H1 (cell line): ENCODE measurements at regions not wholly inside any gene's neighbourhood (a gene's known extent, or its start where the extent isn't known, plus 50 kb on each side); places are given as distances from the start of the nearest gene placed in this dataset.

Experiments used
- CTCF ChIA-PET: fragments of 300-600 bp; sonication (Branson Sonifier 250); formaldehyde crosslinking; loops from one replicate; lab custom pipeline; 2021; ENCODE audit not compliant: partially characterized antibody; lab: Charles Lee
- POLR2A ChIA-PET: fragments of 300-600 bp; sonication (Branson Sonifier 250); formaldehyde crosslinking; loops from one replicate; lab custom pipeline; 2021; ENCODE audit warnings: inconsistent platforms; ENCODE audit not compliant: partially characterized antibody; lab: Charles Lee
- DNase-seq, 2 experiments: peaks; one replicate each; pipeline versions ENCODE4 v3.0.0 to v3.0.0-alpha.2; 2010 to 2022; ENCODE audit warnings: low spot score in 2 of 2, low read depth in 1 of 2, mixed read lengths in 1 of 2
- FAIRE-seq: peaks from 2 replicates; lab custom pipeline; 2011; peaks lifted over from hg19 to GRCh38; lab: Jason Lieb, UNC
- H2AFZ ChIP-seq: 2 replicates; pipeline ENCODE4 v1.8.1; 2012; ENCODE audit warnings: low read length, inconsistent platforms
- H2AK5ac ChIP-seq: 2 replicates; pipeline ENCODE4 v1.6.1; 2013; ENCODE audit warnings: low read depth, low read length
- H2BK120ac ChIP-seq: replicated peaks from 2 replicates; pipeline ENCODE3; 2013; ENCODE audit warnings: low read depth, low read length, inconsistent platforms
- H2BK12ac ChIP-seq: 2 replicates; pipeline ENCODE4 v1.6.1; 2013; ENCODE audit warnings: low read depth, low read length
- H2BK15ac ChIP-seq: 2 replicates; pipeline ENCODE4 v1.6.1; 2013; ENCODE audit warnings: low read length
- H2BK20ac ChIP-seq: 2 replicates; pipeline ENCODE4 v1.6.1; 2013; ENCODE audit warnings: low read length
- H2BK5ac ChIP-seq: 2 replicates; pipeline ENCODE4 v1.6.1; 2013; ENCODE audit warnings: low read depth, low read length
- H3K14ac ChIP-seq: 2 replicates; pipeline ENCODE4 v1.6.1; 2013; ENCODE audit warnings: inconsistent platforms; ENCODE audit not compliant: insufficient read length
- H3K18ac ChIP-seq: 2 replicates; pipeline ENCODE4 v1.6.1; 2013; ENCODE audit warnings: low read length; ENCODE audit errors: extremely low read depth
- H3K23ac ChIP-seq: 2 replicates; pipeline ENCODE4 v1.6.1; 2013; ENCODE audit warnings: inconsistent platforms; ENCODE audit not compliant: insufficient read length
- H3K23me2 ChIP-seq: 2 replicates; pipeline ENCODE4 v1.6.1; 2013; ENCODE audit warnings: low read depth, low read length
- H3K27ac ChIP-seq: 2 replicates; pipeline ENCODE4 v1.6.1; 2011; ENCODE audit warnings: low read depth, low read length, inconsistent platforms
- H3K27me3 ChIP-seq, 4 experiments: replicated peaks in 1 of 4; 1 replicate in 1 of 4; 2 replicates in 3 of 4; pipeline versions ENCODE4 v1.6.1 to v1.8.1; 2011 to 2013; ENCODE audit warnings: low read length in 3 of 4, mild to moderate bottlenecking in 3 of 4, inconsistent platforms in 2 of 4, mixed read lengths in 2 of 4, moderate library complexity in 1 of 4; ENCODE audit not compliant: control insufficient read depth in 3 of 4, insufficient read depth in 3 of 4; ENCODE audit errors: extremely low read depth in 1 of 4
- H3K36me3 ChIP-seq, 4 experiments: 2 replicates each; pipeline versions ENCODE4 v1.6.1 to v1.8.1; 2011 to 2013; ENCODE audit warnings: mild to moderate bottlenecking in 4 of 4, low read length in 3 of 4, moderate library complexity in 2 of 4, control low read depth in 1 of 4, inconsistent platforms in 1 of 4; ENCODE audit not compliant: insufficient read depth in 4 of 4, control insufficient read depth in 2 of 4
- H3K4ac ChIP-seq: replicated peaks from 2 replicates; pipeline ENCODE3; 2013; ENCODE audit warnings: low read length, low read depth, mixed read lengths, inconsistent platforms; ENCODE audit not compliant: insufficient read length
- H3K4me1 ChIP-seq, 4 experiments: replicated peaks in 1 of 4; 1 replicate in 1 of 4; 2 replicates in 3 of 4; pipeline versions ENCODE4 v1.6.1 to v1.8.1; 2011 to 2013; ENCODE audit warnings: low read length in 3 of 4, inconsistent platforms in 2 of 4, mixed read lengths in 1 of 4; ENCODE audit not compliant: insufficient read depth in 4 of 4, control insufficient read depth in 3 of 4
- H3K4me2 ChIP-seq, 2 experiments: 2 replicates each; pipeline versions ENCODE4 v1.6.1 to v1.8.1; 2011 to 2013; ENCODE audit warnings: low read depth in 2 of 2, low read length in 2 of 2, control low read depth in 1 of 2, inconsistent platforms in 1 of 2, mild to moderate bottlenecking in 1 of 2; ENCODE audit not compliant: insufficient read depth in 1 of 2
- H3K4me3 ChIP-seq, 4 experiments: fragments of 200-600, 300-600 bp in 1 of 4; sonication (generic), shearing (Covaris generic), sonication (Bioruptor Twin) in 1 of 4; 2 replicates each; pipeline versions ENCODE4 v1.5.1 to v1.8.1; 2011 to 2016; ENCODE audit warnings: low read length in 4 of 4, low read depth in 3 of 4, control low read depth in 2 of 4, inconsistent platforms in 2 of 4, mild to moderate bottlenecking in 2 of 4, mixed read lengths in 1 of 4, moderate library complexity in 1 of 4; ENCODE audit not compliant: insufficient read depth in 2 of 4; ENCODE audit errors: extremely low read depth in 1 of 4
- H3K56ac ChIP-seq: replicated peaks from 2 replicates; pipeline ENCODE3; 2013; ENCODE audit warnings: low read depth, mild to moderate bottlenecking, mixed read lengths, low read length, inconsistent platforms; ENCODE audit not compliant: insufficient read length
- H3K79me1 ChIP-seq: 2 replicates; pipeline ENCODE4 v1.6.1; 2013; ENCODE audit warnings: low read depth, low read length, control low read depth
- H3K79me2 ChIP-seq, 2 experiments: 2 replicates each; pipeline versions ENCODE4 v1.6.1 to v1.8.1; 2012 to 2013; ENCODE audit warnings: low read length in 2 of 2, mild to moderate bottlenecking in 2 of 2, inconsistent platforms in 1 of 2; ENCODE audit not compliant: insufficient read depth in 2 of 2, control insufficient read depth in 1 of 2
- H3K9ac ChIP-seq, 4 experiments: replicated peaks in 1 of 4; 1 replicate in 1 of 4; 2 replicates in 3 of 4; pipeline versions ENCODE4 v1.6.1 to v1.8.1; 2011 to 2013; ENCODE audit warnings: low read depth in 3 of 4, low read length in 3 of 4, control low read depth in 2 of 4, mild to moderate bottlenecking in 2 of 4, moderate library complexity in 2 of 4, inconsistent platforms in 1 of 4; ENCODE audit errors: extremely low read depth in 1 of 4
- H3K9me3 ChIP-seq, 2 experiments: 2 replicates each; pipeline versions ENCODE4 v1.6.1 to v1.8.1; 2012 to 2013; ENCODE audit warnings: mild to moderate bottlenecking in 2 of 2, moderate library complexity in 2 of 2, control low read depth in 1 of 2, inconsistent platforms in 1 of 2, low read depth in 1 of 2, low read length in 1 of 2, mixed read lengths in 1 of 2; ENCODE audit not compliant: insufficient read depth in 2 of 2
- H4K20me1 ChIP-seq, 2 experiments: replicated peaks in 1 of 2; 2 replicates each; pipeline versions ENCODE3 to v1.8.1; 2011 to 2013; ENCODE audit warnings: inconsistent platforms in 2 of 2, low read length in 2 of 2, mild to moderate bottlenecking in 1 of 2; ENCODE audit not compliant: insufficient read depth in 2 of 2, control insufficient read depth in 1 of 2
- H4K5ac ChIP-seq: 2 replicates; pipeline ENCODE4 v1.6.1; 2013; ENCODE audit warnings: low read length, low read depth, mixed read lengths, inconsistent platforms; ENCODE audit not compliant: insufficient read length
- H4K8ac ChIP-seq: 2 replicates; pipeline ENCODE4 v1.8.0; 2013; ENCODE audit warnings: mild to moderate bottlenecking, moderate library complexity, low read length, inconsistent platforms; ENCODE audit not compliant: insufficient read depth; ENCODE audit errors: extremely low read depth
- H4K91ac ChIP-seq: replicated peaks from 2 replicates; pipeline ENCODE3; 2013; ENCODE audit warnings: low read length, mixed read lengths, inconsistent platforms; ENCODE audit not compliant: insufficient read length
- BACH1 ChIP-seq: IDR thresholded peaks from 2 replicates; pipeline ENCODE4 v1.6.1; 2012; ENCODE audit warnings: low read length, improper control_type of control experiment
- CBX5 ChIP-seq: fragments of 300-800, 300-1000 bp; sonication (generic); IDR thresholded peaks from 2 replicates; pipeline ENCODE4 v1.7.1; 2016; ENCODE audit warnings: antibody characterized with exemption, low read length, low read depth
- FOSL1 ChIP-seq: IDR thresholded peaks from 2 replicates; pipeline ENCODE4 v1.6.1; 2011; ENCODE audit warnings: mild to moderate bottlenecking, low read depth, low read length, moderate library complexity; ENCODE audit not compliant: insufficient read depth
- GTF2F1 ChIP-seq: IDR thresholded peaks from 2 replicates; pipeline ENCODE4 v1.6.1; 2012; ENCODE audit warnings: low read depth, low read length, improper control_type of control experiment, borderline replicate concordance
- NRF1 ChIP-seq: IDR thresholded peaks from 2 replicates; pipeline ENCODE4 v1.6.1; 2011; ENCODE audit warnings: mild to moderate bottlenecking, low read depth, low read length, improper control_type of control experiment
- PHF8 ChIP-seq: fragments of 200-600 bp; sonication (generic); conservative IDR thresholded peaks from 2 replicates; pipeline ENCODE4 v1.7.1; 2012; ENCODE audit warnings: low read depth, mild to moderate bottlenecking, inconsistent platforms, low read length, moderate library complexity
- RBBP5 ChIP-seq: IDR thresholded peaks from 2 replicates; pipeline ENCODE4 v1.7.1; 2012; ENCODE audit warnings: low read depth, mild to moderate bottlenecking, inconsistent platforms, low read length, moderate library complexity, borderline replicate concordance
- SIX5 ChIP-seq: IDR thresholded peaks from 2 replicates; pipeline ENCODE4 v1.6.1; 2011; ENCODE audit warnings: mild to moderate bottlenecking, low read depth, low read length
- TAF1 ChIP-seq: IDR thresholded peaks from 2 replicates; pipeline ENCODE4 v1.6.1; 2011; ENCODE audit warnings: mild to moderate bottlenecking, low read depth, low read length
- WGBS, 2 experiments: shearing (Covaris generic) in 1 of 2; methylation state at CpG; one replicate each; pipeline versions ENCODE4 v1.1.6 to v1.1.7; 2013 to 2015; ENCODE audit warnings: low lambda C conversion rate in 2 of 2, mixed read lengths in 2 of 2, inconsistent platforms in 1 of 2, low coverage in 1 of 2, missing lambda C conversion rate in 1 of 2; ENCODE audit not compliant: insufficient replicate concordance in 2 of 2, insufficient coverage in 1 of 2, insufficient read length in 1 of 2; ENCODE audit errors: extremely low coverage in 1 of 2, missing lambda C conversion rate in 1 of 2; 5-methylcytosine and 5-hydroxymethylcytosine counted together

GRCh38 chr21:27388825-27389224 is 421.9 kb upstream of the ADAMTS5 start:
- Histone ChIP-seq H2AFZ (no peak overlapping the region), H3K56ac (no peak overlapping the region), H3K4ac (no peak overlapping the region), H3K9me3 (no peaks in the 10 kb centered on the region), H3K79me1 (no peaks in the 10 kb centered on the region), H2AK5ac (no peak overlapping the region), H2BK12ac (no peak overlapping the region), H3K27ac (no peak overlapping the region), H2BK120ac (no peak overlapping the region), H3K18ac (no peak overlapping the region), H3K4me1 (0 out of 7 replicates have a peak, but pooled peaks cover 0 to 2% (median 0%) of the 10 kb centered on the region in 4 experiments), H4K8ac (no peak overlapping the region), H2BK15ac (no peak overlapping the region), H3K36me3 (no peaks in the 10 kb centered on the region), H3K27me3 (no peaks in the 10 kb centered on the region), H3K14ac (no peak overlapping the region), H2BK5ac (no peak overlapping the region), H3K4me2 (no peak overlapping the region), H4K91ac (no peak overlapping the region), H4K20me1 (no peaks in the 10 kb centered on the region), H3K4me3 (no peak overlapping the region), H3K79me2 (no peaks in the 10 kb centered on the region), H2BK20ac (no peak overlapping the region), H3K9ac (no peak overlapping the region), H3K23me2 (no peaks in the 10 kb centered on the region; the same call in 1 of the 2 replicates)
- POLR2A ChIA-PET: no interaction called here
- DNase-seq (no peak), FAIRE-seq (no peak)
- CTCF ChIA-PET: interaction anchor here (0.7 kb wide), 1 partner anchor 21 kb away, joined by 3 read pairs; no protein-coding TSS in a partner anchor
- TF ChIP-seq GTF2F1 (no peak), TAF1 (no peak), NRF1 (no peak), SIX5 (no peak), PHF8 (no peak), FOSL1 (no peak), CBX5 (no peak), BACH1 (no peak), RBBP5 (no peak)
- TF ChIP-seq, all 59 proteins: peak for 0
- WGBS, 2 experiments: 93% methylated on average over 2 of the region's 2 CpGs; no CpG with 5 or more reads in 1 of the 2 experiments
- H4K5ac ChIP-seq: no peak overlapping the region
- no peak overlapping the region for H3K23ac ChIP-seq
